ENCODE measurements at regions not wholly inside any gene's neighbourhood (a gene's known extent, or its start where the extent isn't known, plus 50 kb on each side); places are given as distances from the start of the nearest gene placed in this dataset.

DNA sequence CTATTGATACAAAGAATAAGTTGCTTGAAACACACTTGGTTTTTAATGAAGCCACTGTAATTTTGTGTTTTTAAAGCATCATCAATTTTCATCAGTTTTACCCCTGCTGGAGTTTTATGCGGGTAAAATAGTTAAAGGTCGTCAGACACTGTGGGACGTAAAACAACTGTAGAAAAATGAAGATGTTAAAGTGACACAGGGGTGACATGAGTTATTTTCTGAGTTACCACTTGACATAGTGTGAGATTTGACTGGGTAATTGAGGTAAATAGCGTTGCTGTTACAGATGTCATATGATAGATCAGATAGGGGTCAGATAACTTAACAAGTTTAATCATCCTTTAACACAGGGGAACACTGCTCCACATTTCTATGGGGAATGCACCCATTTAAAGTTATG, 297.6 kb downstream of the CHL1 start:
- TF ChIP-seq CTCF (IDR thresholded peaks at IDR 0.05) = no peak
- no peaks in the 10 kb centered on the region for H3K36me3 ChIP-seq
- intact Hi-C loops (cut with DNase I) = no loop called here

GRCh38 chr3:498487-498886, 301.9 kb downstream of the CHL1 start:
- no peak for DNase-seq
- Histone ChIP-seq H3K4me1 (no peaks in the 10 kb centered on the region), H3K9me3 (no peaks in the 10 kb centered on the region), H3K4me3 (no peak overlapping the region), H3K27me3 (no peaks in the 10 kb centered on the region), H3K27ac (no peak overlapping the region), H3K36me3 (no peaks in the 10 kb centered on the region)
- no peak for FAIRE-seq
- intact Hi-C loops (cut with DNase I) = no loop called here
- ATAC-seq = no peak
- no peak for TF ChIP-seq CTCF (IDR thresholded peaks at IDR 0.05)

More for the DNA sequence above, 297.6 kb downstream of the CHL1 start:
- WGBS, 2 donors = 68 to 82% methylated on average over 4 of the region's 4 CpGs
- Histone ChIP-seq H3K4me1 (no peaks in the 10 kb centered on the region), H3K27me3 (no peaks in the 10 kb centered on the region), H3K9me3 (no peaks in the 10 kb centered on the region), H3K4me3 (no peak overlapping the region), H3K27ac (no peak overlapping the region)
- no peak for ATAC-seq
- DNase-seq = no peak
- no peak for FAIRE-seq

DNA sequence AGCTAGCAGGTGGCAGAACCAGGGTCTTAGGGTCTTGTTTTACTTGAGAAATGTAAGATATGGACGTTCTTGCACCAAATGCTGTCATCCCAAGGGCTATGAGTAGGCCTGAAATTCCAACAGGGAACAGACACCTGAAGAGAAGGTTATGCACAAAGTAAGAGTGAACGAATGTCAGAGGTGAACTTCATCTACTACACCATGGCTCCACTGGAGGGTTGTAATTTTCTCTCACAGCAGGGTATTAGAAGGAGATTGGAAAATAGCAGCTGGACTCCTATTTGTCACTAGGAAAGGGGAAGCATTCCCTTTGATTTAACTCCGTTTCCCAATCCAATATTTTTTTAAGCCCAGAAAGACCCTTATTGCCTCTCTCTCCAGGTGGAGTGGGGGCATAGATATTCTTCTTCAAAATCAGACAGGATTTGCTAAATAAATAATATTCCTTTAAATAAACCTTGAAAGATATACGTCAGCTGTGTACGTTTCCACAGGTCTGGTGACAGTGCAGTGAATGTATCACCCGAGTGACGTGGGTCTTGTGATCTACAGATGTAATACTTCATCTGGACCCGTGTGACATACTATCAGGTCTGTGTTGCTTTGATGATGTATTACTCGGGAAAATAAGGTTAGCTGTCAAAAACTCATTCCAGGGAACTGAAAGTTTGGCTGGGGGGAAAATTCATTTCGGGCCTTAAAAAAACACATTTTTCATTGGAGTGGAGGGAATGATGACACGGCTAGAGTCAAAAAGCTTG, 302.6 kb downstream of the CHL1 start:
- TF ChIP-seq CTCF (IDR thresholded peaks at IDR 0.05) = no peak
- Histone ChIP-seq H3K9me3 (no peaks in the 10 kb centered on the region), H3K27me3 (no peaks in the 10 kb centered on the region), H3K36me3 (no peaks in the 10 kb centered on the region), H3K4me1 (no peaks in the 10 kb centered on the region), H3K4me3 (no peak overlapping the region), H3K27ac (no peak overlapping the region)
- no peak for ATAC-seq
- intact Hi-C loops (cut with DNase I) = no loop called here
- DNase-seq = no peak
- FAIRE-seq = no peak
- 42 to 52% methylated on average over 11 of the region's 11 CpGs for WGBS, 2 donors

DNA sequence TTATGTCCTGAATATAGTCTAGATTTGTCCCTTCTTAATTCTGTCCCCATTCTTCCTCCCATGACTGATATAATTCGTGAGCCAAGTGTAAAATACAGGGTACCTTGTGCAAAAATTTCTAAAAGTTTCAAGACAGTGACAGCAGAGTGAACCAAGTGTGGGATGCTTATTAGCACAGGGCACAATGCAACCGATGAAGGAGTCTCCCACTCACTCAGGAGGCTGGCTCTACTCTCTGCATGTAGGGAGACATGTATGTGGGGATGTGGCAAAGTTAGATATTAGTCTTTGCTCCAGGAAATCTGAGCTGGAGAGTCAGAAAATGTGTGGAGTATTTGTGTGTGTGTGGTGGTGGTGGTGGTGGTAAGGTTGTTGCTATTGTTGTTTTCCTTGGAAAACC, 305.9 kb downstream of the CHL1 start:
- Histone ChIP-seq H3K4me1 (no peaks in the 10 kb centered on the region), H3K36me3 (no peaks in the 10 kb centered on the region), H3K4me3 (no peak overlapping the region), H3K27me3 (no peaks in the 10 kb centered on the region), H3K27ac (no peak overlapping the region), H3K9me3 (no peaks in the 10 kb centered on the region)
- intact Hi-C loops (cut with DNase I) = no loop called here
- WGBS, 2 donors = 44 to 46% methylated on average over 2 of the region's 2 CpGs
- ATAC-seq = no peak
- no peak for TF ChIP-seq CTCF (IDR thresholded peaks at IDR 0.05)
- DNase-seq = no peak
- no peak for FAIRE-seq

GRCh38 chr3:513301-513700, 316.7 kb downstream of the CHL1 start:
- Histone ChIP-seq H3K4me1 (no peaks in the 10 kb centered on the region), H3K27me3 (no peaks in the 10 kb centered on the region), H3K4me3 (no peak overlapping the region), H3K27ac (no peak overlapping the region), H3K36me3 (no peaks in the 10 kb centered on the region), H3K9me3 (no peaks in the 10 kb centered on the region)
- TF ChIP-seq CTCF (IDR thresholded peaks at IDR 0.05) = no peak
- intact Hi-C loops (cut with DNase I) = no loop called here
- ATAC-seq (no peak), FAIRE-seq (no peak), DNase-seq (no peak)
- 21% methylated on average over 2 of the region's 2 CpGs for WGBS, 2 donors

Measured in pancreas (tissue), 10 donors.